ENCODE measurements at regions not wholly inside any gene's neighbourhood (a gene's known extent, or its start where the extent isn't known, plus 50 kb on each side); places are given as distances from the start of the nearest gene placed in this dataset.

DNA sequence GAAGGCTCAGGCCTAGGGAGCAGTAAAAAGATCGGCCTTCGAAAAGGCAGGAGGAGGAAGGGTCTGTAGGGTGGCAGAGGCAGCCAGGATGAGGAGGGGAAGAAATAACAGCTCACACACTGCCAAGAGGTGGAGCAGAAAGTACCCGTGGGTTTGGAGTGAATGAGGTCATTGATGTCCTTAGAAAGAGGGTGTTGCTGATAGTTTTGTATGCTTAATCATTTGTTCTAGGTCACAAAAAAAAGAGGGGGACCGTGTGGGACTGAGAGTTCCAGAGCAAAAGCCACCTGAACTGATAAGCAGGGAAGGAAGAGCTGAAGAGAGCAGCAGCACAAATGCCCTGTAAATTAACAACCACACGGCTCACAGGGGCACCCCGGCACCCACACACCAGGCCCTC is 140.4 kb downstream of the FAM161A start:
- no peak for DNase-seq
- Mint-ChIP-seq H3K4me1 (no peaks in the 10 kb centered on the region), H3K36me3 (ENCODE audit: low read depth) (no peaks in the 10 kb centered on the region), H3K9me3 (no peaks in the 10 kb centered on the region), H3K27ac (no peak overlapping the region), H3K4me3 (no peak overlapping the region), H3K27me3 (ENCODE audit: insufficient read depth) (peaks cover 2% of the 10 kb centered on the region)
- WGBS, 2 experiments (ENCODE audit: insufficient coverage in 1 of 2, insufficient read length in 1 of 2) = 82 to 83% methylated on average over 4 to 6 of the region's 6 CpGs
- no peak overlapping the region for H3K27ac ChIP-seq (ENCODE audit: low read depth, low read length)
- H3K36me3 ChIP-seq (ENCODE audit: control insufficient read depth, insufficient read depth, low read length) = no peaks in the 10 kb centered on the region
- no peaks in the 10 kb centered on the region for H3K9me3 ChIP-seq (ENCODE audit: control insufficient read depth, low read length)
- H3K4me1 ChIP-seq (ENCODE audit: control insufficient read depth, insufficient read depth, low read length) = no peaks in the 10 kb centered on the region
- H3K4me3 ChIP-seq (ENCODE audit: low read length) = no peak overlapping the region
- TF ChIP-seq, protein P1, sequence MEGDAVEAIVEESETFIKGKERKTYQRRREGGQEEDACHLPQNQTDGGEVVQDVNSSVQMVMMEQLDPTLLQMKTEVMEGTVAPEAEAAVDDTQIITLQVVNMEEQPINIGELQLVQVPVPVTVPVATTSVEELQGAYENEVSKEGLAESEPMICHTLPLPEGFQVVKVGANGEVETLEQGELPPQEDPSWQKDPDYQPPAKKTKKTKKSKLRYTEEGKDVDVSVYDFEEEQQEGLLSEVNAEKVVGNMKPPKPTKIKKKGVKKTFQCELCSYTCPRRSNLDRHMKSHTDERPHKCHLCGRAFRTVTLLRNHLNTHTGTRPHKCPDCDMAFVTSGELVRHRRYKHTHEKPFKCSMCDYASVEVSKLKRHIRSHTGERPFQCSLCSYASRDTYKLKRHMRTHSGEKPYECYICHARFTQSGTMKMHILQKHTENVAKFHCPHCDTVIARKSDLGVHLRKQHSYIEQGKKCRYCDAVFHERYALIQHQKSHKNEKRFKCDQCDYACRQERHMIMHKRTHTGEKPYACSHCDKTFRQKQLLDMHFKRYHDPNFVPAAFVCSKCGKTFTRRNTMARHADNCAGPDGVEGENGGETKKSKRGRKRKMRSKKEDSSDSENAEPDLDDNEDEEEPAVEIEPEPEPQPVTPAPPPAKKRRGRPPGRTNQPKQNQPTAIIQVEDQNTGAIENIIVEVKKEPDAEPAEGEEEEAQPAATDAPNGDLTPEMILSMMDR (conservative IDR thresholded peaks at IDR 0.05) = no peak
- no peak overlapping the region for H3K9ac ChIP-seq (ENCODE audit: extremely low read depth, low read length, poor library complexity, severe bottlenecking)
- H3K27me3 ChIP-seq (ENCODE audit: control insufficient read depth, insufficient read depth, low read length, poor library complexity, severe bottlenecking) = no peaks in the 10 kb centered on the region

DNA sequence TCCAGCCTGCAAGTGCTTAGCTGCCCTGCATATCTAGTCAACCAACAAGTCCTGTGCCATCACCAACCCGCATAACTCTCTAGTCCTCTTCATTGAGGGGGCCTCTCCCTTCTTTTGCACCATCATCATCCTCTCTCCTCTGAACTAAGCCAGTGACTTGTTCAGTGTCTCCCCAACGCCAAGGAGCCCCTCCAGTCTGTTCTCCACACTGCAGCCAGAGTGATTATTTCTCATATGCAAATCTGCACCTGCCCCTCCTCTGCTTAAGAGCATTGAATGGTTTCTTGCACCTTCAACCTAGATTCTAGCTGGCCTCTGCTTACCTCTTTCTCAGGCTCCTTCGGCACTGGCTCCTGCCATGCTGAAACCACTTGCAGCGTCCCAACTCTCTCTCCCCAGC is 141.8 kb downstream of the FAM161A start:
- Histone ChIP-seq H3K36me3 (ENCODE audit: control insufficient read depth, insufficient read depth, low read length) (no peaks in the 10 kb centered on the region), H3K4me3 (ENCODE audit: low read length) (no peak overlapping the region), H3K27me3 (ENCODE audit: control insufficient read depth, insufficient read depth, low read length, poor library complexity, severe bottlenecking) (no peaks in the 10 kb centered on the region), H3K9ac (ENCODE audit: extremely low read depth, low read length, poor library complexity, severe bottlenecking) (no peak overlapping the region), H3K27ac (ENCODE audit: low read depth, low read length) (no peak overlapping the region), H3K9me3 (ENCODE audit: control insufficient read depth, low read length) (no peaks in the 10 kb centered on the region), H3K4me1 (ENCODE audit: control insufficient read depth, insufficient read depth, low read length) (no peaks in the 10 kb centered on the region)
- H3K36me3 Mint-ChIP-seq (ENCODE audit: low read depth) = no peaks in the 10 kb centered on the region
- WGBS, 2 experiments (ENCODE audit: insufficient coverage in 1 of 2, insufficient read length in 1 of 2) = 88 to 100% methylated on average over 2 to 4 of the region's 4 CpGs
- no peak overlapping the region for H3K4me3 Mint-ChIP-seq
- H3K27ac Mint-ChIP-seq = no peak overlapping the region
- peaks cover 2% of the 10 kb centered on the region for H3K27me3 Mint-ChIP-seq (ENCODE audit: insufficient read depth)
- TF ChIP-seq, protein P1 (conservative IDR thresholded peaks at IDR 0.05) = no peak
- H3K4me1 Mint-ChIP-seq = no peaks in the 10 kb centered on the region
- H3K9me3 Mint-ChIP-seq = no peaks in the 10 kb centered on the region
- no peak for DNase-seq

DNA sequence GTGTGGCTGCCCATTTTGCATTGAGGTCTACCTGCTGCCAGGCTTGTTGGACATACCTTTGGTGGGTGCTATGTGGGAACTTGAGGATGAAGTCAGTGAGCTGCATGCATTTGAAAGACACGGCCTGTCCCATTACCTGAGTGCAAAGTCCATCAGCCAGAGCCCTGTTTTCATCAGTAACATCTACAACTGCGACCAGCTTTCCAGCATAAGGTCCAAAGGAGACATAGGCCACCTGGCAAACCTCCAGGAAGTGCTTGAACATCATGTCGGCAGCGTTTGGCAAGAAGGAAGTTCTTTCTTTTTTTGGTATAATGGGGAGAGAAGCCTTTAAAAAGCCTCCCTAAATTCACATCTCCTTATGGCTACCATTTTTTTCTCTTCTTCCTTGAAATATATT is 143.1 kb downstream of the FAM161A start:
- Mint-ChIP-seq H3K4me1 (no peaks in the 10 kb centered on the region), H3K9me3 (no peaks in the 10 kb centered on the region), H3K36me3 (ENCODE audit: low read depth) (no peaks in the 10 kb centered on the region), H3K4me3 (no peak overlapping the region), H3K27ac (no peak overlapping the region), H3K27me3 (ENCODE audit: insufficient read depth) (no peaks in the 10 kb centered on the region)
- Histone ChIP-seq H3K27me3 (ENCODE audit: control insufficient read depth, insufficient read depth, low read length, poor library complexity, severe bottlenecking) (no peaks in the 10 kb centered on the region), H3K4me3 (ENCODE audit: low read length) (no peak overlapping the region), H3K27ac (ENCODE audit: low read depth, low read length) (no peak overlapping the region), H3K9me3 (ENCODE audit: control insufficient read depth, low read length) (no peaks in the 10 kb centered on the region), H3K36me3 (ENCODE audit: control insufficient read depth, insufficient read depth, low read length) (no peaks in the 10 kb centered on the region), H3K4me1 (ENCODE audit: control insufficient read depth, insufficient read depth, low read length) (no peaks in the 10 kb centered on the region), H3K9ac (ENCODE audit: extremely low read depth, low read length, poor library complexity, severe bottlenecking) (no peak overlapping the region)
- WGBS, 2 experiments (ENCODE audit: insufficient coverage in 1 of 2, insufficient read length in 1 of 2) = 0 to 77% methylated on average over 1 to 3 of the region's 4 CpGs
- DNase-seq = no peak
- TF ChIP-seq, protein P1 (conservative IDR thresholded peaks at IDR 0.05) = no peak
